ENCODE measurements at regions not wholly inside any gene's neighbourhood (a gene's known extent, or its start where the extent isn't known, plus 50 kb on each side); places are given as distances from the start of the nearest gene placed in this dataset.

DNA sequence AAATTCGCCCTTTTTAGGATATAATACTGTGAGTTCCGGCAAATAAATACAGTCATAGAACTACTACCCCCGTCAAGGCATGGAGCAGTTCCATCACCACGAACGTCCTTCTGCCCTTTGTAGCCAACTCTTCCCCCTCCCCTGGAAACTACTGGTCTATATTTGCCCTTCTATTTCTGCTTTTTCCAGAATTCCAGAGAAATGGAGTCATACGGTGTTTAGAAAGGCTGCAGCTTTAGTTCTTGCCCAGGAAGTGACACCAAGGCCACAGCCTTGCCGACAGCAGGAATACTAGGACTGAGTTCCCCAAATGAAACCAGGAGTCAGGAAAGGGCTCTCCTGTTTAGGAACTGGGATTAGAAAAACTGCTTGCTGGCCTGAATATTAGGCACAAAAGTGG, 291.2 kb downstream of the FAM43A start:
- TF ChIP-seq ZFY (CRISPR knock-in tag; IDR thresholded peaks at IDR 0.05): no peak
- TF ChIP-seq CTCF (CRISPR knock-in tag; IDR thresholded peaks at IDR 0.05): no peak
- TF ChIP-seq RFXANK (CRISPR knock-in tag; IDR thresholded peaks at IDR 0.05): no peak
- TF ChIP-seq RXRA (CRISPR knock-in tag; IDR thresholded peaks at IDR 0.05): no peak
- TF ChIP-seq TAF1 (CRISPR knock-in tag; IDR thresholded peaks at IDR 0.05): no peak
- no peak for TF ChIP-seq PREB (CRISPR knock-in tag; IDR thresholded peaks at IDR 0.05)
- TF ChIP-seq ZNF639 (CRISPR knock-in tag; conservative IDR thresholded peaks at IDR 0.05): no peak
